ENCODE measurements at regions not wholly inside any gene's neighbourhood (a gene's known extent, or its start where the extent isn't known, plus 50 kb on each side); places are given as distances from the start of the nearest gene placed in this dataset.
"Not testable (repeated sequence)": the region's sequence is repeated elsewhere in the genome, so short reads cannot be mapped to it uniquely, and the experiment has no call there.

GRCh38 chr3:151591441-151591840 lies 130.6 kb upstream of the IGSF10 start:
- TF ChIP-seq CTCF (conservative IDR thresholded peaks at IDR 0.05; ENCODE audit: low read depth) = no peak
- no peak overlapping the region for H3K27ac ChIP-seq
- ChIA-PET CTCF (interaction anchor here (0.6 kb wide), 1 partner anchor 82 kb away, joined by 3 read pairs; no protein-coding TSS in a partner anchor), POLR2A (ENCODE audit: low non-redundant PET) (no interaction called here)
- DNase-seq (ENCODE audit: low spot score) = no peak

GRCh38 chr3:151589311-151589710 lies 128.4 kb upstream of the IGSF10 start:
- POLR2A ChIA-PET (ENCODE audit: low non-redundant PET) = no interaction called here
- H3K27ac ChIP-seq = no peak overlapping the region
- TF ChIP-seq CTCF (conservative IDR thresholded peaks at IDR 0.05; ENCODE audit: low read depth) = no peak
- DNase-seq (ENCODE audit: low spot score) = no peak
- CTCF ChIA-PET = no interaction called here

- DNase-seq (ENCODE audit: low spot score); POLR2A ChIA-PET (ENCODE audit: low non-redundant PET); CTCF ChIA-PET; H3K27ac ChIP-seq: not testable (repeated sequence)
These were observed 126.8 kb upstream of the IGSF10 start for GRCh38 chr3:151587659-151588058.

- ChIA-PET CTCF (no interaction called here), POLR2A (ENCODE audit: low non-redundant PET) (no interaction called here)
- no peak for DNase-seq (ENCODE audit: low spot score)
- no peak for TF ChIP-seq CTCF (conservative IDR thresholded peaks at IDR 0.05; ENCODE audit: low read depth)
- no peak overlapping the region for H3K27ac ChIP-seq
These were observed 123.7 kb upstream of the IGSF10 start for GRCh38 chr3:151584566-151584965.

- H3K27ac ChIP-seq = no peak overlapping the region
- no peak for TF ChIP-seq CTCF (conservative IDR thresholded peaks at IDR 0.05; ENCODE audit: low read depth)
- POLR2A ChIA-PET (ENCODE audit: low non-redundant PET) = no interaction called here
- DNase-seq (ENCODE audit: low spot score) = no peak
- CTCF ChIA-PET = no interaction called here
These were observed 120.2 kb upstream of the IGSF10 start for GRCh38 chr3:151581035-151581434.

- ChIA-PET CTCF (no interaction called here), POLR2A (ENCODE audit: low non-redundant PET) (no interaction called here)
- no peak for TF ChIP-seq CTCF (conservative IDR thresholded peaks at IDR 0.05; ENCODE audit: low read depth)
- DNase-seq (ENCODE audit: low spot score) = no peak
- no peak overlapping the region for H3K27ac ChIP-seq
These were observed 119.7 kb upstream of the IGSF10 start for GRCh38 chr3:151580591-151580990.

GRCh38 chr3:151579571-151580270 lies 118.9 kb upstream of the IGSF10 start:
- no peak overlapping the region for H3K27ac ChIP-seq
- ChIA-PET CTCF (no interaction called here), POLR2A (ENCODE audit: low non-redundant PET) (no interaction called here)
- TF ChIP-seq CTCF (conservative IDR thresholded peaks at IDR 0.05; ENCODE audit: low read depth) = no peak
- DNase-seq (ENCODE audit: low spot score) = no peak
